CD4-positive, alpha-beta T cell treated with Interleukin-12 subunit alpha and Interleukin-12 subunit beta, for 1 hour (primary cell): ENCODE measurements at regions not wholly inside any gene's neighbourhood (a gene's known extent, or its start where the extent isn't known, plus 50 kb on each side); places are given as distances from the start of the nearest gene placed in this dataset.
A peak's percentile ranks its signal among the peaks of the same experiment; 100 is the strongest.
"Not testable (repeated sequence)": the region's sequence is repeated elsewhere in the genome, so short reads cannot be mapped to it uniquely, and the experiment has no call there.

Source experiments
- DNase-seq: peaks from one replicate; pipeline ENCODE4 v3.0.0-alpha.2; 2020

GRCh38 chr2:204145791-204146190 lies 209.2 kb downstream of the ICOS start:
- DNase-seq: no peak

- not testable (repeated sequence) for DNase-seq
Observed at GRCh38 chr2:204147040-204147439, 210.5 kb downstream of the ICOS start.

GRCh38 chr2:204150721-204151120 lies 214.2 kb downstream of the ICOS start:
- DNase-seq: no peak

- DNase-seq: no peak
Observed at GRCh38 chr2:204152616-204153015, 216.1 kb downstream of the ICOS start.

GRCh38 chr2:204154863-204155262 lies 218.3 kb downstream of the ICOS start:
- DNase-seq: no peak

GRCh38 chr2:204156456-204156855 lies 219.9 kb downstream of the ICOS start:
- no peak for DNase-seq

GRCh38 chr2:204157684-204158083 lies 221.1 kb downstream of the ICOS start:
- DNase-seq: no peak

GRCh38 chr2:204159526-204159925 lies 223.0 kb downstream of the ICOS start:
- DNase-seq: no peak

GRCh38 chr2:204160989-204161388 lies 224.4 kb downstream of the ICOS start:
- no peak for DNase-seq

- no peak for DNase-seq
Observed at GRCh38 chr2:204161886-204162285, 225.3 kb downstream of the ICOS start.

- DNase-seq: no peak
Observed at GRCh38 chr2:204166961-204167360, 230.4 kb downstream of the ICOS start.

GRCh38 chr2:204167670-204168069 lies 231.1 kb downstream of the ICOS start:
- DNase-seq: not testable (repeated sequence)

GRCh38 chr2:204170411-204170810 lies 233.8 kb downstream of the ICOS start:
- no peak for DNase-seq

GRCh38 chr2:204171432-204172144 lies 235.0 kb downstream of the ICOS start:
- DNase-seq: no peak

GRCh38 chr2:204172145-204172600 lies 235.6 kb downstream of the ICOS start:
- DNase-seq: no peak

GRCh38 chr2:204174034-204174433 lies 237.5 kb downstream of the ICOS start:
- no peak for DNase-seq

GRCh38 chr2:204175552-204176271 lies 239.1 kb downstream of the ICOS start:
- no peak for DNase-seq

GRCh38 chr2:204176306-204176705 lies 239.7 kb downstream of the ICOS start:
- DNase-seq: no peak

- DNase-seq: no peak
Observed at GRCh38 chr2:204177251-204177976, 240.9 kb downstream of the ICOS start.

- peak; percentile 68 for DNase-seq
Observed at GRCh38 chr2:204177977-204178522, 241.5 kb downstream of the ICOS start.

- DNase-seq: no peak
Observed at GRCh38 chr2:204180649-204181048, 244.1 kb downstream of the ICOS start.

GRCh38 chr2:204183608-204184007 lies 247.0 kb downstream of the ICOS start:
- DNase-seq: no peak

GRCh38 chr2:204184226-204184625 lies 247.7 kb downstream of the ICOS start:
- no peak for DNase-seq
